Hepatocyte (in vitro differentiated cells): ENCODE measurements at regions not wholly inside any gene's neighbourhood (a gene's known extent, or its start where the extent isn't known, plus 50 kb on each side); places are given as distances from the start of the nearest gene placed in this dataset.
A peak's percentile ranks its signal among the peaks of the same experiment; 100 is the strongest.

ENCODE experiments used
- DNase-seq: peaks from one replicate; pipeline ENCODE4 v3.0.0-alpha.2; 2016; ENCODE audit warnings: low spot score
- H2AFZ ChIP-seq: fragments of 200-600 bp; sonication (generic); 2 replicates; pipeline ENCODE4 v1.6.0; 2016; ENCODE audit warnings: antibody characterized with exemption, mild to moderate bottlenecking
- H3K27ac ChIP-seq: fragments of 200-600 bp; sonication (generic); 2 replicates; pipeline ENCODE4 v1.5.1; 2016; ENCODE audit warnings: mild to moderate bottlenecking
- H3K27me3 ChIP-seq: fragments of 200-600 bp; sonication (generic); 2 replicates; pipeline ENCODE4 v1.6.1; 2016
- H3K36me3 ChIP-seq: fragments of 200-600 bp; sonication (generic); replicated peaks from 2 replicates; pipeline ENCODE4 v1.5.1; 2016; ENCODE audit warnings: low read depth; ENCODE audit not compliant: insufficient read depth
- H3K4me1 ChIP-seq: fragments of 200-600 bp; sonication (generic); 2 replicates; pipeline ENCODE4 v1.5.1; 2016; ENCODE audit warnings: mild to moderate bottlenecking, moderate library complexity; ENCODE audit not compliant: insufficient read depth
- H3K4me2 ChIP-seq: fragments of 200-600 bp; sonication (generic); 2 replicates; pipeline ENCODE4 v1.6.0; 2016
- H3K4me3 ChIP-seq: fragments of 200-600 bp; sonication (generic); 2 replicates; pipeline ENCODE4 v1.5.1; 2016; ENCODE audit warnings: mild to moderate bottlenecking
- H3K79me2 ChIP-seq: fragments of 200-600 bp; sonication (generic); 2 replicates; pipeline ENCODE4 v1.6.0; 2017; ENCODE audit warnings: mild to moderate bottlenecking
- H3K9me2 ChIP-seq: fragments of 200-600 bp; sonication (generic); replicated peaks from 2 replicates; pipeline ENCODE4 v1.6.0; 2017; ENCODE audit warnings: mild to moderate bottlenecking; ENCODE audit not compliant: insufficient read depth
- H3K9me3 ChIP-seq: fragments of 200-600 bp; sonication (generic); 2 replicates; pipeline ENCODE4 v1.5.1; 2016; ENCODE audit warnings: low read depth, mild to moderate bottlenecking
- H4K20me1 ChIP-seq: fragments of 200-600 bp; sonication (generic); 2 replicates; pipeline ENCODE4 v1.6.0; 2016; ENCODE audit warnings: mild to moderate bottlenecking; ENCODE audit not compliant: insufficient read depth, poor library complexity, severe bottlenecking
- CTCF ChIP-seq: fragments of 200-600 bp; sonication (generic); IDR thresholded peaks from 2 replicates; pipeline ENCODE4 v1.5.1; 2016; ENCODE audit warnings: antibody characterized with exemption, mild to moderate bottlenecking; ENCODE audit not compliant: poor library complexity
- EZH2 ChIP-seq: fragments of 200-600 bp; sonication (generic); IDR thresholded peaks from 2 replicates; pipeline ENCODE4 v1.6.1; 2016; ENCODE audit warnings: antibody characterized with exemption, mild to moderate bottlenecking, borderline replicate concordance
- EZH2phosphoT487 ChIP-seq: fragments of 200-600 bp; sonication (generic); IDR thresholded peaks from one replicate; pipeline ENCODE4 v1.6.1; 2018; ENCODE audit warnings: antibody characterized with exemption, mild to moderate bottlenecking, low read depth, moderate library complexity; ENCODE audit not compliant: unreplicated experiment, severe bottlenecking
- WGBS: methylation state at CpG from one replicate; pipeline ENCODE4 v1.1.6; 2016; ENCODE audit warnings: low lambda C conversion rate; ENCODE audit errors: missing lambda C conversion rate; 5-methylcytosine and 5-hydroxymethylcytosine counted together

- no peaks in the 10 kb centered on the region for H3K9me3 ChIP-seq
- H3K36me3 ChIP-seq = no peaks in the 10 kb centered on the region
- no peak overlapping the region for H3K27ac ChIP-seq
- H3K9me2 ChIP-seq = no peaks in the 10 kb centered on the region
- peak; percentile 86 for DNase-seq
- no peak overlapping the region for H3K4me3 ChIP-seq
- H3K27me3 ChIP-seq = no peaks in the 10 kb centered on the region
- H3K4me2 ChIP-seq = peak overlapping the region; percentile 4
- H4K20me1 ChIP-seq = no peaks in the 10 kb centered on the region
- no peaks in the 10 kb centered on the region for H3K79me2 ChIP-seq
- TF ChIP-seq EZH2phosphoT487 (no peak), CTCF (peak; percentile 97), EZH2 (no peak)
- no peaks in the 10 kb centered on the region for H3K4me1 ChIP-seq
- no peak overlapping the region for H2AFZ ChIP-seq
- 7% methylated on average over 14 of the region's 14 CpGs for whole genome bisulfite sequencing
Observed at GRCh38 chr6:156564127-156564806, 212.9 kb upstream of the ARID1B start.

- H3K4me3 ChIP-seq = no peak overlapping the region
- H3K4me2 ChIP-seq = peak overlapping the region; percentile 4
- no peaks in the 10 kb centered on the region for H3K9me3 ChIP-seq
- no peaks in the 10 kb centered on the region for H3K79me2 ChIP-seq
- H2AFZ ChIP-seq = no peak overlapping the region
- 52% methylated on average over 9 of the region's 9 CpGs for WGBS
- no peaks in the 10 kb centered on the region for H3K27me3 ChIP-seq
- peak; percentile 47 for DNase-seq
- H4K20me1 ChIP-seq = no peaks in the 10 kb centered on the region
- H3K36me3 ChIP-seq = no peaks in the 10 kb centered on the region
- H3K4me1 ChIP-seq = no peaks in the 10 kb centered on the region
- no peaks in the 10 kb centered on the region for H3K9me2 ChIP-seq
- no peak for TF ChIP-seq EZH2phosphoT487
- no peak for TF ChIP-seq CTCF
- no peak for TF ChIP-seq EZH2
- no peak overlapping the region for H3K27ac ChIP-seq
Observed at GRCh38 chr6:156563714-156564113, 213.5 kb upstream of the ARID1B start.

GRCh38 chr6:156562636-156563035, 214.5 kb upstream of the ARID1B start:
- Histone ChIP-seq H3K79me2 (no peaks in the 10 kb centered on the region), H3K4me3 (no peak overlapping the region), H4K20me1 (no peaks in the 10 kb centered on the region), H3K27ac (no peak overlapping the region), H2AFZ (no peak overlapping the region), H3K9me2 (no peaks in the 10 kb centered on the region), H3K9me3 (no peaks in the 10 kb centered on the region), H3K36me3 (no peaks in the 10 kb centered on the region), H3K27me3 (no peaks in the 10 kb centered on the region), H3K4me1 (no peaks in the 10 kb centered on the region), H3K4me2 (no peak overlapping the region)
- TF ChIP-seq EZH2 = no peak
- no peak for TF ChIP-seq EZH2phosphoT487
- TF ChIP-seq CTCF = no peak
- DNase-seq = no peak
- 92% methylated on average over 9 of the region's 9 CpGs for whole genome bisulfite sequencing

- Histone ChIP-seq H3K79me2 (no peaks in the 10 kb centered on the region), H4K20me1 (no peaks in the 10 kb centered on the region), H3K4me3 (no peak overlapping the region), H3K36me3 (no peaks in the 10 kb centered on the region), H3K9me2 (no peaks in the 10 kb centered on the region), H3K27ac (no peak overlapping the region), H3K4me2 (no peak overlapping the region), H3K9me3 (no peaks in the 10 kb centered on the region), H3K4me1 (no peaks in the 10 kb centered on the region), H2AFZ (no peak overlapping the region), H3K27me3 (no peaks in the 10 kb centered on the region)
- TF ChIP-seq EZH2 (no peak), CTCF (no peak), EZH2phosphoT487 (no peak)
- 91% methylated on average over 11 of the region's 13 CpGs for WGBS
- no peak for DNase-seq
Observed at GRCh38 chr6:156562019-156562418, 215.2 kb upstream of the ARID1B start.
